Lung (tissue), 11 donors: ENCODE measurements at regions not wholly inside any gene's neighbourhood (a gene's known extent, or its start where the extent isn't known, plus 50 kb on each side); places are given as distances from the start of the nearest gene placed in this dataset.

ENCODE experiments used
- ATAC-seq: fragments of 200-7000 bp; cut with Tn5 transposase; one replicate; pipeline ENCODE4 v1.9.1; 2020; ENCODE audit warnings: moderate number of reproducible peaks; ENCODE audit not compliant: insufficient read depth, low FRiP score
- DNase-seq, 3 donors: peaks; one replicate each; pipeline ENCODE4 v3.0.0-alpha.2; 2013 to 2017
- H3K27ac ChIP-seq, 2 donors: one replicate each; pipeline ENCODE4 v1.5.1; 2013; ENCODE audit warnings: mild to moderate bottlenecking in 2 of 2, moderate library complexity in 2 of 2, control low read depth in 1 of 2, inconsistent platforms in 1 of 2, low read depth in 1 of 2, low read length in 1 of 2
- H3K27me3 ChIP-seq, 3 donors: one replicate each; pipeline ENCODE4 v1.5.1; 2013; ENCODE audit warnings: low read length in 2 of 3; ENCODE audit not compliant: control insufficient read depth in 3 of 3, insufficient read depth in 3 of 3
- H3K36me3 ChIP-seq, 4 donors: one replicate each; pipeline ENCODE4 v1.5.1; 2013; ENCODE audit warnings: low read length in 4 of 4, mild to moderate bottlenecking in 1 of 4, moderate library complexity in 1 of 4; ENCODE audit not compliant: control insufficient read depth in 4 of 4, insufficient read depth in 4 of 4
- H3K4me1 ChIP-seq, 5 donors: one replicate each; pipeline ENCODE4 v1.5.1; 2013; ENCODE audit warnings: low read length in 5 of 5, mild to moderate bottlenecking in 2 of 5, moderate library complexity in 1 of 5; ENCODE audit not compliant: control insufficient read depth in 5 of 5, insufficient read depth in 5 of 5
- H3K4me3 ChIP-seq: one replicate; pipeline ENCODE4 v1.5.1; 2013; ENCODE audit warnings: mild to moderate bottlenecking, control low read depth, moderate library complexity
- H3K9ac ChIP-seq, 2 donors: one replicate each; pipeline ENCODE4 v1.5.1; 2013; ENCODE audit warnings: low read length in 2 of 2, control low read depth in 1 of 2; ENCODE audit not compliant: insufficient read depth in 1 of 2
- H3K9me3 ChIP-seq, 4 donors: one replicate each; pipeline ENCODE4 v1.5.1; 2013; ENCODE audit warnings: low read length in 3 of 4, mild to moderate bottlenecking in 1 of 4, moderate library complexity in 1 of 4; ENCODE audit not compliant: control insufficient read depth in 4 of 4, insufficient read depth in 3 of 4
- WGBS, 2 donors: extraction: QIAGEN DNeasy Blood & Tissue Kit; methylation state at CpG; one replicate each; pipeline ENCODE4 v1.1.7; 2013; 5-methylcytosine and 5-hydroxymethylcytosine counted together
- TF ChIP-seq, protein P1 (sequence below): IDR thresholded peaks from 2 replicates; pipeline ENCODE4 v1.5.1; 2012; ENCODE audit warnings: mild to moderate bottlenecking; ENCODE audit errors: control extremely low read depth, extremely low read depth
- donor health status: control.
- donor health status: control.
- donor health status: Bipolar disorder and iron deficiency.
- donor health status: healthy.
- donor health status: DM: yes; HTN: yes; CAD: no.

GRCh38 chr6:163714179-163714578 lies 299.7 kb downstream of the QKI start:
- no peak for ATAC-seq
- Histone ChIP-seq H3K27ac (no peak overlapping the region), H3K4me3 (no peak overlapping the region), H3K36me3 (no peaks in the 10 kb centered on the region), H3K9ac (no peak overlapping the region), H3K4me1 (peaks cover 0 to 22% (median 7%) of the 10 kb centered on the region in 5 donors), H3K27me3 (no peaks in the 10 kb centered on the region), H3K9me3 (no peaks in the 10 kb centered on the region)
- TF ChIP-seq, protein P1, sequence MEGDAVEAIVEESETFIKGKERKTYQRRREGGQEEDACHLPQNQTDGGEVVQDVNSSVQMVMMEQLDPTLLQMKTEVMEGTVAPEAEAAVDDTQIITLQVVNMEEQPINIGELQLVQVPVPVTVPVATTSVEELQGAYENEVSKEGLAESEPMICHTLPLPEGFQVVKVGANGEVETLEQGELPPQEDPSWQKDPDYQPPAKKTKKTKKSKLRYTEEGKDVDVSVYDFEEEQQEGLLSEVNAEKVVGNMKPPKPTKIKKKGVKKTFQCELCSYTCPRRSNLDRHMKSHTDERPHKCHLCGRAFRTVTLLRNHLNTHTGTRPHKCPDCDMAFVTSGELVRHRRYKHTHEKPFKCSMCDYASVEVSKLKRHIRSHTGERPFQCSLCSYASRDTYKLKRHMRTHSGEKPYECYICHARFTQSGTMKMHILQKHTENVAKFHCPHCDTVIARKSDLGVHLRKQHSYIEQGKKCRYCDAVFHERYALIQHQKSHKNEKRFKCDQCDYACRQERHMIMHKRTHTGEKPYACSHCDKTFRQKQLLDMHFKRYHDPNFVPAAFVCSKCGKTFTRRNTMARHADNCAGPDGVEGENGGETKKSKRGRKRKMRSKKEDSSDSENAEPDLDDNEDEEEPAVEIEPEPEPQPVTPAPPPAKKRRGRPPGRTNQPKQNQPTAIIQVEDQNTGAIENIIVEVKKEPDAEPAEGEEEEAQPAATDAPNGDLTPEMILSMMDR: no peak
- no peak for DNase-seq
- WGBS, 2 donors: 91 to 94% methylated on average over 10 of the region's 10 CpGs

DNA sequence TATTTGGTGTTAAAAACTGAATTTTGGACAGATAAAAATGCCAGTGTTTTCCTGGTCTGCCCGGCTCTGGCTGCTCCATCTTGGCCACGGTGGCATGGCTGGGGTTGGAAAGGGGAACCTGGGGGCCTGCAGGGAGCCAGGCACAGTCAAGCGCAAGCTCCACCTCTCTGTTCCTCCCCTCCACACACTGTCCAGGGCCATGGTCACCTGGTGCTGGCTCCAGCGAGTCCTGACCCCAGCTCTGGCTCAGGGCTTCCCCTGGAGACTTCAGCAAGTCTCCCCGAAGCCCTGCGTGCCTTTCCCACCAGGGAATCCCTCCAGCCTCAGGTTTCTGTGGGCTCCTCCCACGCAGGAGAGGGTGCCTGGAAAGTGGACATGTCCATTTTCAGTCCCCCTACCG lies 298.5 kb downstream of the QKI start:
- WGBS, 2 donors: 71 to 80% methylated on average over 8 of the region's 8 CpGs
- H3K36me3 ChIP-seq: no peaks in the 10 kb centered on the region
- no peak for DNase-seq
- no peaks in the 10 kb centered on the region for H3K9me3 ChIP-seq
- no peaks in the 10 kb centered on the region for H3K27me3 ChIP-seq
- no peak overlapping the region for H3K4me3 ChIP-seq
- H3K4me1 ChIP-seq: peaks cover 0 to 30% (median 7%) of the 10 kb centered on the region in 5 donors
- H3K9ac ChIP-seq: no peak overlapping the region
- TF ChIP-seq, protein P1: no peak
- H3K27ac ChIP-seq: no peak overlapping the region
- no peak for ATAC-seq

DNA sequence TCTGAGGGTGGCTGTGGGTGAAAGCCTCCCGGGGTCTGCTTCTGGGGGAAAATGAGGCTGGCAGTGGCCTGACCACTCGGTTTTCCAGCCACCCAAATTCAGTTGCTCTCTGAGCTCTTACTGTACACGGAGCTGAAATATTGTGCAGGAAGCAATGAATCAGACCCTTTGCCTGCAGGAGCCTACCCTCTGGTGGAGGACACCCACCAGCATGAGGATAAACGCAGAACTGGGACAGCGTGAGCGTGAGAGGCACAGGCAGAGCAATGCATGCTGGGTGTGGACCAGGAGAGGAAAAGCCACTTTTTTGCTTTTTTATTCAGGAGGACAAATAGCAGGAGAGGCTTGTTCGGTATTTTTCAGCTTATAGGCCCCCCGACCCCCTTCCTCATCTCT lies 298.0 kb downstream of the QKI start:
- TF ChIP-seq, protein P1: no peak
- peaks cover 0 to 31% (median 7%) of the 10 kb centered on the region in 5 donors for H3K4me1 ChIP-seq
- ATAC-seq (no peak), DNase-seq (no peak)
- no peaks in the 10 kb centered on the region for H3K9me3 ChIP-seq
- H3K36me3 ChIP-seq: no peaks in the 10 kb centered on the region
- no peak overlapping the region for H3K4me3 ChIP-seq
- H3K9ac ChIP-seq: no peak overlapping the region
- H3K27me3 ChIP-seq: no peaks in the 10 kb centered on the region
- peak overlapping the region in 1 of 2 donors; percentile 63 for H3K27ac ChIP-seq
- WGBS, 2 donors: 44 to 78% methylated on average over 8 of the region's 8 CpGs
